Adrenal gland (tissue), 9 donors: ENCODE measurements at regions not wholly inside any gene's neighbourhood (a gene's known extent, or its start where the extent isn't known, plus 50 kb on each side); places are given as distances from the start of the nearest gene placed in this dataset.

Experiments used
- DNase-seq, 7 donors: peaks; one replicate each; pipeline ENCODE4 v3.0.0-alpha.2; 2019 to 2020
- H3K27ac ChIP-seq, 5 donors: fragments of 200-600 bp; sonication (generic) in 4 of 5; 1 replicate in 3 of 5; 2 replicates in 2 of 5; pipeline versions ENCODE4 v1.5.1 to v1.8.0; 2016 to 2020; ENCODE audit warnings: mild to moderate bottlenecking in 1 of 5
- H3K27me3 ChIP-seq: fragments of 200-600 bp; 2 replicates; pipeline ENCODE4 v1.8.0; 2021
- H3K36me3 ChIP-seq, 2 donors: fragments of 200-600 bp; replicated peaks in 1 of 2; 1 replicate in 1 of 2; 2 replicates in 1 of 2; pipeline versions ENCODE4 v1.5.1 to v1.8.0; 2018 to 2022
- H3K4me1 ChIP-seq, 2 donors: fragments of 200-600 bp; replicated peaks in 1 of 2; 1 replicate in 1 of 2; 2 replicates in 1 of 2; pipeline versions ENCODE4 v1.5.1 to v1.8.0; 2018 to 2021
- H3K4me3 ChIP-seq, 4 donors: fragments of 200-600 bp; sonication (generic) in 3 of 4; one replicate each; pipeline ENCODE4 v1.5.1; 2016 to 2018
- H3K9me3 ChIP-seq, 3 donors: fragments of 200-600 bp; sonication (generic) in 1 of 3; replicated peaks in 1 of 3; 1 replicate in 2 of 3; 2 replicates in 1 of 3; pipeline versions ENCODE4 v1.5.1 to v1.8.0; 2016 to 2021
- CTCF ChIP-seq, 6 experiments: fragments of 450-650 bp in 4 of 6; fragments of 200-600 bp in 2 of 6; sonication (generic) in 1 of 6; IDR thresholded peaks; 1 replicate in 5 of 6; 2 replicates in 1 of 6; pipeline versions ENCODE4 v1.5.1 to v1.8.0; 2016 to 2021; ENCODE audit warnings: antibody characterized with exemption in 6 of 6, mild to moderate bottlenecking in 2 of 6, moderate library complexity in 1 of 6
- POLR2A ChIP-seq, 2 donors: fragments of 450-650 bp; IDR thresholded peaks; one replicate each; pipeline ENCODE4 v1.6.1; 2017; ENCODE audit warnings: antibody characterized with exemption in 2 of 2, mild to moderate bottlenecking in 2 of 2, moderate library complexity in 1 of 2
- WGBS, 4 donors: extraction: QIAGEN DNeasy Blood & Tissue Kit in 2 of 4; methylation state at CpG; one replicate each; pipeline versions ENCODE4 v1.1.5 to v1.1.7; 2013 to 2017; 5-methylcytosine and 5-hydroxymethylcytosine counted together
- intact Hi-C, 2 donors: fragments of 100-400 bp; cut with DNase I; formaldehyde crosslinking; loops; one replicate each; pipeline versions ENCODE4 v1.14.1 to v1.15.0; 2022 to 2023
- donor health status: healthy with polysubstance abuse.
- donor health status: Bipolar disorder and iron deficiency.
- donor health status: DM: yes; HTN: yes; CAD: no.
- donor health status: DM: no; HTN: no; CAD: no.
- donor health status: DM: no; HTN: no; CAD: no.

GRCh38 chr2:212815453-212815852 lies 276.9 kb upstream of the ERBB4 start:
- intact Hi-C loops = no loop called here
- H3K9me3 ChIP-seq = no peaks in the 10 kb centered on the region
- DNase-seq = no peak
- no peaks in the 10 kb centered on the region for H3K4me1 ChIP-seq
- H3K27me3 ChIP-seq = no peaks in the 10 kb centered on the region
- TF ChIP-seq CTCF (IDR thresholded peaks at IDR 0.05) = no peak
- no peak for TF ChIP-seq POLR2A (IDR thresholded peaks at IDR 0.05)
- H3K36me3 ChIP-seq = no peaks in the 10 kb centered on the region
- no peak overlapping the region for H3K27ac ChIP-seq
- no peak overlapping the region for H3K4me3 ChIP-seq
- WGBS, 4 donors = 68 to 73% (median 70%) methylated on average over 5 of the region's 5 CpGs

DNA sequence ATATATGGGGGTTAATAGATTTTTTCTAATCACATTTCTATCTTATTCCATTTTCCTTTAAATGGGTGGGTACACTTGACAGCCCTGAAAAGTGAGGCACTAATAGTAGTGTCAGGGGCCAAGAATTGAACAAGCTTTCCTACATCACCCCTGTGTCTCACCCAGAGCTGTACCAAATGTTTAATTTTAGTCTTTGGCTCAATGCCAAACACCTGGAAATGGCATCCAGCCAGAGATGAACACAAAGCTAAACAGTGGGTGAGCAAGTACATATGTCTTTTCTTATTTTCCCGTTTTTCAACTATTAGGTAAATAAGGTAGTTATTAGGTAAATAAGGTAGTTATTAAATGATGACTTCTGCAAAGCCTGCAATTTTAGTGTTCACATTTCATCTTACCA lies 276.3 kb upstream of the ERBB4 start:
- Histone ChIP-seq H3K4me1 (no peaks in the 10 kb centered on the region), H3K9me3 (no peaks in the 10 kb centered on the region), H3K27me3 (no peaks in the 10 kb centered on the region), H3K27ac (no peak overlapping the region), H3K36me3 (no peaks in the 10 kb centered on the region), H3K4me3 (no peak overlapping the region)
- WGBS, 4 donors = 42 to 59% (median 53%) methylated on average over 1 of the region's 1 CpG
- intact Hi-C loops = no loop called here
- TF ChIP-seq CTCF (IDR thresholded peaks at IDR 0.05) (no peak), POLR2A (IDR thresholded peaks at IDR 0.05) (no peak)
- no peak for DNase-seq

DNA sequence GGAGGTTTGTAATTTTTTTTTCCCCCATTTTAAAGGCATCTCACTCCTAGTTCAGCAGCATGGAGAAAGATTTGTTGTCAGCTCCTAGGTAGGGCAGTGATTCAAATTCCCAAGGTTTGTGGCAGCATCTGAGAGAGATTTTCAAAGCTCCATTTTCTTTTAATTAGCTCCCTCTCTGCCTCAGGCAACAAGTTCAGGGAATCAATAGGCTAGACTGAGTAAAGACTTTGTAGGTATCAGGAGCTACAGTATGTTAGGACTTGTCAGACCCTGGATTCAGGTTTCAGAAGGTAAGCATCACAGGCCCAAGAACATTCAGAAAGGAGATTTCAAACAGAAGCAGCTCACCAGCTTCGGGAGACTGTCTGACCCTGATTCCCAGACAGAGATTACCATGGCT lies 273.3 kb upstream of the ERBB4 start:
- Histone ChIP-seq H3K36me3 (no peaks in the 10 kb centered on the region), H3K27me3 (no peaks in the 10 kb centered on the region), H3K4me1 (no peaks in the 10 kb centered on the region), H3K4me3 (no peak overlapping the region), H3K9me3 (no peaks in the 10 kb centered on the region), H3K27ac (no peak overlapping the region)
- TF ChIP-seq CTCF (IDR thresholded peaks at IDR 0.05) (no peak), POLR2A (IDR thresholded peaks at IDR 0.05) (no peak)
- DNase-seq = no peak
- intact Hi-C loops = no loop called here
- 60 to 88% (median 69%) methylated on average over 1 of the region's 1 CpG for WGBS, 4 donors

DNA sequence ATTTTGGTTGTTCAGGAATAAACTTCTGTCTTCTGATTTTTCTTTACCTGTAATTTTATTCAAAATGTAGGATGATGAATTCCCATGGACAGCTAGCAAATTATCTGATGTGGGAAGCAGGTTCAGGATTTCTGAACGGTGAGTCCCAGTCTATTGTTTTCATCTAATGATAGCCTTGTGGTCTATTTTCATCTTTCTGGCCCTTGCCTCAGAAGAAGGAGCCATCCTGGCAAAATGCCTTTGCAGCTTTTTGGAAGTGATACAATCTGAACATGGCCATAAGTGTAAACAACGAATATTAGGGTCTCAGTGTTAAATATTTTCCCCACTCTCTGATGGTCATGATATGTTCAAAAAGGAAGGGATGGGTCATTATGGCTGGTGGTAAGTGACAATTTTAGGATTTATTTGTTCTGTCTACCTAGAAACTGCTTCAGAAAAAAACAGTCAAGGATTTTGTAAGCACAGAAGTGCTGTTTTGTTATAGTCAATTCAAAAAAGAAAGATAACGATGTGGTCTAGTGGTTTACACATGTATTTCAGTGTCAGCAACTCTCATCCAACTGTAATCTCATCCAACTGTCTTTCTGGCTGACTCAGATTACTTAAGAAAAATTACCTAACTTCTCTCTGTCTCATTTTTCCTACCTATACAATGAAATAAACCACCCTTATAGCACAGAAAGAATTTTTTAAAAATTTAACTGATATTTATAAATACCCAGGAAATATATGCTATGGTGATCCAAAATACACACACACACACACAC lies 272.6 kb upstream of the ERBB4 start:
- TF ChIP-seq POLR2A (IDR thresholded peaks at IDR 0.05) (no peak), CTCF (IDR thresholded peaks at IDR 0.05) (no peak)
- intact Hi-C loops = no loop called here
- no peak for DNase-seq
- Histone ChIP-seq H3K9me3 (no peaks in the 10 kb centered on the region), H3K4me1 (no peaks in the 10 kb centered on the region), H3K4me3 (no peak overlapping the region), H3K27me3 (no peaks in the 10 kb centered on the region), H3K27ac (no peak overlapping the region), H3K36me3 (no peaks in the 10 kb centered on the region)
- 49 to 54% (median 53%) methylated on average over 3 of the region's 3 CpGs for WGBS, 4 donors
